MM.1S (cell line): ENCODE measurements at regions not wholly inside any gene's neighbourhood (a gene's known extent, or its start where the extent isn't known, plus 50 kb on each side); places are given as distances from the start of the nearest gene placed in this dataset.

Source experiments
- DNase-seq: peaks from one replicate; pipeline ENCODE4 v3.0.0-alpha.2; 2015
- H2AFZ ChIP-seq: fragments of 300-600 bp; sonication (generic); 2 replicates; pipeline ENCODE4 v1.6.0; 2016; ENCODE audit warnings: antibody characterized with exemption, low read length
- H3F3A ChIP-seq: fragments of 300-600 bp; sonication (generic); 2 replicates; pipeline ENCODE4 v1.6.1; 2016; ENCODE audit warnings: mild to moderate bottlenecking, antibody characterized with exemption, low read length, moderate library complexity, mixed read lengths; ENCODE audit not compliant: insufficient read depth
- H3K27ac ChIP-seq: fragments of 300-600 bp; sonication (generic); 2 replicates; pipeline ENCODE4 v1.5.1; 2016; ENCODE audit warnings: mild to moderate bottlenecking, low read length
- H3K27me3 ChIP-seq: fragments of 300-600 bp; sonication (generic); replicated peaks from 2 replicates; pipeline ENCODE4 v1.6.0; 2016; ENCODE audit warnings: low read length; ENCODE audit not compliant: insufficient read depth
- H3K36me3 ChIP-seq: fragments of 300-600 bp; sonication (generic); replicated peaks from 2 replicates; pipeline ENCODE4 v1.6.1; 2016; ENCODE audit warnings: mild to moderate bottlenecking, low read length, mixed read lengths; ENCODE audit not compliant: insufficient read depth
- H3K4me1 ChIP-seq: fragments of 300-600 bp; sonication (generic); 2 replicates; pipeline ENCODE4 v1.6.1; 2016; ENCODE audit warnings: low read length, mixed read lengths
- H3K4me2 ChIP-seq: fragments of 300-600 bp; sonication (generic); 2 replicates; pipeline ENCODE4 v1.6.0; 2016; ENCODE audit warnings: low read depth, low read length
- H3K4me3 ChIP-seq: fragments of 300-600 bp; sonication (generic); 2 replicates; pipeline ENCODE4 v1.5.1; 2016; ENCODE audit warnings: low read length, mixed read lengths
- H3K79me2 ChIP-seq: fragments of 300-600 bp; sonication (generic); 2 replicates; pipeline ENCODE4 v1.6.1; 2016; ENCODE audit warnings: mixed run types, low read length, mixed read lengths
- H3K9ac ChIP-seq: fragments of 300-600 bp; sonication (generic); 2 replicates; pipeline ENCODE4 v1.6.1; 2016; ENCODE audit warnings: low read length, mixed read lengths
- H3K9me2 ChIP-seq: fragments of 300-600 bp; sonication (generic); replicated peaks from 2 replicates; pipeline ENCODE4 v1.6.1; 2016; ENCODE audit warnings: mild to moderate bottlenecking, low read length, mixed read lengths; ENCODE audit not compliant: insufficient read depth
- H3K9me3 ChIP-seq: fragments of 300-600 bp; sonication (generic); replicated peaks from 2 replicates; pipeline ENCODE4 v1.6.1; 2016; ENCODE audit warnings: mild to moderate bottlenecking, low read length, mixed read lengths; ENCODE audit not compliant: insufficient read depth
- H4K20me1 ChIP-seq: fragments of 300-600 bp; sonication (generic); 2 replicates; pipeline ENCODE4 v1.6.1; 2016; ENCODE audit warnings: mild to moderate bottlenecking, low read length, moderate library complexity, mixed read lengths; ENCODE audit not compliant: insufficient read depth
- EZH2 ChIP-seq: fragments of 300-600 bp; sonication (generic); optimal IDR thresholded peaks from 2 replicates; pipeline ENCODE3; 2017; ENCODE audit warnings: low read depth, mild to moderate bottlenecking, antibody characterized with exemption, low read length, mixed read lengths
- EZH2phosphoT487 ChIP-seq: fragments of 300-600 bp; sonication (generic); IDR thresholded peaks from 2 replicates; pipeline ENCODE4 v1.6.1; 2018; ENCODE audit warnings: antibody characterized with exemption, low read length
- TF ChIP-seq, protein P1 (sequence below): fragments of 300-600 bp; sonication (generic); IDR thresholded peaks from 2 replicates; pipeline ENCODE4 v1.5.1; 2016; ENCODE audit warnings: antibody characterized with exemption, low read length, mixed read lengths

DNA sequence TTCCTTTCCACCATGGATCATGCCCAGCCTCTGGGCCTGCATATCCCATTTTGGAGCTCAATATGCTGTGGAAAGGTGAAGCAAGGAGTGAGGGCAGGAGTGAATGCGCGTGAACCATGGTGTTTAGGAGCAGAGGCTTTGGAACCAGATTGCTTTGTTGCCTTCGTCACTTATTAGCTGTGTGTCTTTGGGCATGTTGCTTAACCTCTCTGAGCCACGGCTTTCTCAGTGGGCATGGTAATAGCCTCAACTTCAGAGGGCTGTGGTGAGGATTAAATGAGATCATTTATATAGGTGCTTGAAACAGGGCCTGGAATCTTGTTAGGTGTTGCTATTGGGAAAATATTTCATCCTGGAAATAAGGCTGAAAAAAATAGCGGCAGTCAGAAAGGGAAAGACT is 129.7 kb downstream of the WNT7A start:
- Histone ChIP-seq H3K4me1 (no peaks in the 10 kb centered on the region), H3K9ac (no peak overlapping the region), H3K4me2 (no peak overlapping the region), H3K9me3 (no peaks in the 10 kb centered on the region), H3K27me3 (no peaks in the 10 kb centered on the region), H3K9me2 (no peaks in the 10 kb centered on the region), H4K20me1 (no peaks in the 10 kb centered on the region), H3F3A (no peaks in the 10 kb centered on the region), H2AFZ (no peak overlapping the region), H3K4me3 (no peak overlapping the region), H3K36me3 (no peaks in the 10 kb centered on the region), H3K27ac (no peak overlapping the region), H3K79me2 (no peaks in the 10 kb centered on the region)
- no peak for DNase-seq
- no peak for TF ChIP-seq EZH2
- TF ChIP-seq, protein P1, sequence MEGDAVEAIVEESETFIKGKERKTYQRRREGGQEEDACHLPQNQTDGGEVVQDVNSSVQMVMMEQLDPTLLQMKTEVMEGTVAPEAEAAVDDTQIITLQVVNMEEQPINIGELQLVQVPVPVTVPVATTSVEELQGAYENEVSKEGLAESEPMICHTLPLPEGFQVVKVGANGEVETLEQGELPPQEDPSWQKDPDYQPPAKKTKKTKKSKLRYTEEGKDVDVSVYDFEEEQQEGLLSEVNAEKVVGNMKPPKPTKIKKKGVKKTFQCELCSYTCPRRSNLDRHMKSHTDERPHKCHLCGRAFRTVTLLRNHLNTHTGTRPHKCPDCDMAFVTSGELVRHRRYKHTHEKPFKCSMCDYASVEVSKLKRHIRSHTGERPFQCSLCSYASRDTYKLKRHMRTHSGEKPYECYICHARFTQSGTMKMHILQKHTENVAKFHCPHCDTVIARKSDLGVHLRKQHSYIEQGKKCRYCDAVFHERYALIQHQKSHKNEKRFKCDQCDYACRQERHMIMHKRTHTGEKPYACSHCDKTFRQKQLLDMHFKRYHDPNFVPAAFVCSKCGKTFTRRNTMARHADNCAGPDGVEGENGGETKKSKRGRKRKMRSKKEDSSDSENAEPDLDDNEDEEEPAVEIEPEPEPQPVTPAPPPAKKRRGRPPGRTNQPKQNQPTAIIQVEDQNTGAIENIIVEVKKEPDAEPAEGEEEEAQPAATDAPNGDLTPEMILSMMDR: no peak

DNA sequence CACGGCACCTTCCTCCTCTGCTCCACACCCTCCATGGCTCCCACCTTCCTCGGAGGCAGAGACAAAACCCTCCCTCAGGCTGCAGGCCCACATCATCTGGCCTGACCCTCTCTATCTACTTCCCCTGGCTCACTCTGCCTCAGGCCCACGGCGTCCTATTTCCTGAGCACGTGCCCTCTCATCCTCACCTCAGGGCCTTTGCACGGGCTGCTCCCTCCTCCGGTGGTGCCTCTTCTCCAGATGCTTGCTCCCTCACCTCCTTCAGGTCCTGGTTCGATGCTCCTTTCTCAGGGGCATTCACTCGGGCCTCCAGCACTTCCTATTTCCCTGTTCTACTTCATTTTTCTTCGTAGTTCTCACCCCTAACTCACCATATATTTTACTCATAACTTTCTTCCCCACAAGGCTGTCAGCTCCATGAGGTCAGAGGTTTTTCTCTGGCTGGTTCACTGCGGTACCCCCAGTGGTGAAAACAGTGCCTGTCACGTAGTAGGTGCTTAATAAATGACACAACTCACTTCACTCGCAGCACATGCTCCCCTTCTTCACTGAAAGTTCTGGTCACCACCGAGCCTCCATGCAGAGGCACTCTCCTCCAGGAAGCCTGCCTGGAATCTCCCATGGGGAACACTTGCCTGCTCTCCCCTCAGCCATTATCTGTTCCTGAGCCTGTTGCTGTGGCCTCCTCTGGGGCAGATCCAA is 130.7 kb downstream of the WNT7A start:
- DNase-seq: no peak
- no peak overlapping the region for H3K27ac ChIP-seq
- no peak overlapping the region for H3K4me3 ChIP-seq
- TF ChIP-seq, protein P1: no peak
- TF ChIP-seq EZH2 (no peak), EZH2phosphoT487 (no peak)
- H3K27me3 ChIP-seq: no peaks in the 10 kb centered on the region
- H4K20me1 ChIP-seq: no peaks in the 10 kb centered on the region
- H3K9me3 ChIP-seq: no peaks in the 10 kb centered on the region
- no peaks in the 10 kb centered on the region for H3K79me2 ChIP-seq
- no peak overlapping the region for H3K9ac ChIP-seq
- H3K4me1 ChIP-seq: no peaks in the 10 kb centered on the region
- no peak overlapping the region for H3K4me2 ChIP-seq
- no peaks in the 10 kb centered on the region for H3F3A ChIP-seq
- H3K9me2 ChIP-seq: no peaks in the 10 kb centered on the region
- H2AFZ ChIP-seq: no peak overlapping the region
- H3K36me3 ChIP-seq: no peaks in the 10 kb centered on the region

DNA sequence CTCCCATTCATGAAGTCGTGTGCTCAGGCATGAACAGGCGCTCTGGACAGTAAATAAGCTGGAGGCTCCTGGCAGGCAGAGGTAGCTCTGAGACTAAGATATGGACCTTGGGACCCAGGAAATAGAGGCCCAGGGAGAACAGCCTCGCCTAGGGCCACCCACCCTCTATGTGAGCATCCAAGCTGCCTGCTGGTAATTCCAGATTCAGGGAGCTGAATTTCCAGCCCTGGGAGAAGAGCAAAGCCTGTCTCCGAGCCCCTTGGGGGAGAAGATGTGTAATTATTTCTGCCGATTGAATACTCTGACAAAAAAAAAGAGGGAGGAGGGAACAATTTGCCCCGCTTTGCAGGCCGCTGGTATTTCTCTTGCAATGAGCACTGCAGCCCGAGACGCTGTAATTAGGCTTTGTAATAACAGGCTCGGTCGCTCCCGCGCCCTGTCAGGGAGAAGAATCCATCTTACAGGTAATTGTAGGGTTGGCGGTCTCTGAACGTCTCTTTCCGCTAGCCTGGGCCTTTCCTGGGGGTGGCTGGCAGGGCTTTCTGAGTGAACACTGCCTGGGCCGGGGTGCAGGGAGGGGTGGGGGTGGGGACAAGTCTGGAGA is 131.5 kb downstream of the WNT7A start:
- no peak overlapping the region for H3K4me3 ChIP-seq
- no peaks in the 10 kb centered on the region for H3K79me2 ChIP-seq
- DNase-seq: no peak
- no peaks in the 10 kb centered on the region for H3K9me2 ChIP-seq
- no peaks in the 10 kb centered on the region for H3K9me3 ChIP-seq
- no peaks in the 10 kb centered on the region for H3K36me3 ChIP-seq
- H4K20me1 ChIP-seq: no peaks in the 10 kb centered on the region
- H3K27me3 ChIP-seq: no peaks in the 10 kb centered on the region
- no peaks in the 10 kb centered on the region for H3F3A ChIP-seq
- no peak overlapping the region for H2AFZ ChIP-seq
- no peaks in the 10 kb centered on the region for H3K4me1 ChIP-seq
- TF ChIP-seq EZH2: no peak
- no peak for TF ChIP-seq EZH2phosphoT487
- no peak overlapping the region for H3K9ac ChIP-seq
- H3K27ac ChIP-seq: no peak overlapping the region
- H3K4me2 ChIP-seq: no peak overlapping the region

DNA sequence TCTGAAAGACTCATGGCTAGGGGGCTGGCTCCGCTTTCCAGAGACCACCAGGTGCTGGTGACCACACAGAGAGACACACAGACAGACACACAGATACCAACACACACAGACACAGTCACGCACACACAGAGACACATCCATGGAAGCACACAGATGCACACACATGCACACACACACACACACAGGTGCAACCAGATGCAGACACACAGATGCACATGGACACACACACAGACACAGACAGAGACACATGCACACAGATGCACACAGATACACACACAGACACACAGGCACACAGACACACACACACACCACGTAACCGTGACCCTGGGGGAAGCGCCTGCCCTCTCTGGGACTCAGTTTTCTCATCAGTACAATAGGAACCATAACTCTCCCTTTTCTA is 132.2 kb downstream of the WNT7A start:
- DNase-seq: no peak
- no peak overlapping the region for H3K27ac ChIP-seq
- TF ChIP-seq, protein P1: no peak
- no peak for TF ChIP-seq EZH2
- TF ChIP-seq EZH2phosphoT487: no peak

More for the DNA sequence above, 132.2 kb downstream of the WNT7A start:
- no peaks in the 10 kb centered on the region for H3K9me2 ChIP-seq
- H3K9me3 ChIP-seq: no peaks in the 10 kb centered on the region
- H4K20me1 ChIP-seq: no peaks in the 10 kb centered on the region
- no peaks in the 10 kb centered on the region for H3F3A ChIP-seq
- H3K4me1 ChIP-seq: no peaks in the 10 kb centered on the region
- no peak overlapping the region for H2AFZ ChIP-seq
- no peaks in the 10 kb centered on the region for H3K27me3 ChIP-seq
- H3K36me3 ChIP-seq: no peaks in the 10 kb centered on the region
- no peak overlapping the region for H3K4me3 ChIP-seq
- no peak overlapping the region for H3K4me2 ChIP-seq
- H3K9ac ChIP-seq: no peak overlapping the region
- no peaks in the 10 kb centered on the region for H3K79me2 ChIP-seq
